CD14-positive monocyte (primary cell): ENCODE measurements at regions not wholly inside any gene's neighbourhood (a gene's known extent, or its start where the extent isn't known, plus 50 kb on each side); places are given as distances from the start of the nearest gene placed in this dataset.
"Not testable (repeated sequence)": the region's sequence is repeated elsewhere in the genome, so short reads cannot be mapped to it uniquely, and the experiment has no call there.

Source experiments
- DNase-seq, 3 donors: peaks; one replicate each; pipeline ENCODE4 v3.0.0-alpha.2; 2011 to 2022
- H2AFZ ChIP-seq: 2 replicates; pipeline ENCODE4 v1.6.0; 2012; ENCODE audit warnings: mild to moderate bottlenecking, low read depth, low read length, inconsistent platforms; ENCODE audit not compliant: insufficient read depth, poor library complexity, severe bottlenecking
- H3K27ac ChIP-seq, 2 donors: 1 replicate in 1 of 2; 2 replicates in 1 of 2; pipeline ENCODE4 v1.5.1; 2012 to 2013; ENCODE audit warnings: low read length in 2 of 2, control low read depth in 1 of 2, inconsistent platforms in 1 of 2, low read depth in 1 of 2, mild to moderate bottlenecking in 1 of 2
- H3K27me3 ChIP-seq, 2 donors: one replicate each; pipeline versions ENCODE4 v1.6.0 to v1.6.1; 2011 to 2013; ENCODE audit warnings: low read length in 2 of 2; ENCODE audit not compliant: control insufficient read depth in 2 of 2, insufficient read depth in 2 of 2
- H3K36me3 ChIP-seq, 2 donors: replicated peaks in 1 of 2; 1 replicate in 1 of 2; 2 replicates in 1 of 2; pipeline versions ENCODE4 v1.5.1 to v1.6.1; 2012 to 2013; ENCODE audit warnings: low read length in 2 of 2, control low read depth in 1 of 2, inconsistent platforms in 1 of 2, mild to moderate bottlenecking in 1 of 2; ENCODE audit not compliant: insufficient read depth in 2 of 2, control insufficient read depth in 1 of 2
- H3K4me1 ChIP-seq, 2 donors: 1 replicate in 1 of 2; 2 replicates in 1 of 2; pipeline versions ENCODE4 v1.5.1 to v1.6.1; 2012 to 2013; ENCODE audit warnings: low read length in 2 of 2, control low read depth in 1 of 2, inconsistent platforms in 1 of 2, mild to moderate bottlenecking in 1 of 2, moderate library complexity in 1 of 2; ENCODE audit not compliant: insufficient read depth in 2 of 2, control insufficient read depth in 1 of 2
- H3K4me2 ChIP-seq: replicated peaks from 2 replicates; pipeline ENCODE3; 2012; ENCODE audit warnings: low read length, moderate library complexity, mild to moderate bottlenecking; ENCODE audit not compliant: poor library complexity, severe bottlenecking; ENCODE audit errors: extremely low read depth
- H3K4me3 ChIP-seq, 3 experiments: fragments of 200-600 bp in 1 of 3; sonication (generic) in 1 of 3; replicated peaks in 1 of 3; 1 replicate in 2 of 3; 2 replicates in 1 of 3; pipeline ENCODE4 v1.5.1; 2011 to 2013; ENCODE audit warnings: low read length in 3 of 3, mild to moderate bottlenecking in 3 of 3, control low read depth in 2 of 3, low read depth in 2 of 3, inconsistent platforms in 1 of 3, moderate library complexity in 1 of 3
- H3K79me2 ChIP-seq: 2 replicates; pipeline ENCODE4 v1.6.0; 2012; ENCODE audit warnings: mild to moderate bottlenecking, control low read depth, inconsistent platforms, low read length, moderate library complexity; ENCODE audit not compliant: insufficient read depth
- H3K9ac ChIP-seq: 2 replicates; pipeline ENCODE4 v1.6.0; 2017; ENCODE audit warnings: low read length, mild to moderate bottlenecking; ENCODE audit not compliant: insufficient read depth, poor library complexity, severe bottlenecking
- H3K9me3 ChIP-seq, 2 donors: replicated peaks in 1 of 2; 1 replicate in 1 of 2; 2 replicates in 1 of 2; pipeline versions ENCODE4 v1.5.1 to v1.6.1; 2012 to 2013; ENCODE audit warnings: low read length in 2 of 2, control low read depth in 1 of 2; ENCODE audit not compliant: control insufficient read depth in 1 of 2, insufficient read depth in 1 of 2
- H4K20me1 ChIP-seq: 2 replicates; pipeline ENCODE4 v1.6.0; 2012; ENCODE audit warnings: mild to moderate bottlenecking, low read length, control low read depth, moderate library complexity; ENCODE audit not compliant: insufficient read depth
- H3K27ac Mint-ChIP-seq, 7 donors: one replicate each; pipeline ENCODE4 v1.8.0; 2020; ENCODE audit warnings: mild to moderate bottlenecking in 7 of 7, mixed read lengths in 7 of 7, moderate library complexity in 6 of 7, inconsistent platforms in 2 of 7
- H3K27me3 Mint-ChIP-seq, 3 donors: one replicate each; pipeline ENCODE4 v1.8.0; 2021 to 2022; ENCODE audit warnings: low read depth in 3 of 3, mild to moderate bottlenecking in 3 of 3, mixed read lengths in 3 of 3, moderate library complexity in 3 of 3, inconsistent platforms in 1 of 3
- H3K36me3 Mint-ChIP-seq, 2 donors: one replicate each; pipeline ENCODE4 v1.8.0; 2020; ENCODE audit warnings: mixed read lengths in 2 of 2, inconsistent platforms in 1 of 2, mild to moderate bottlenecking in 1 of 2
- H3K4me1 Mint-ChIP-seq: one replicate; pipeline ENCODE4 v1.8.0; 2020; ENCODE audit warnings: mild to moderate bottlenecking, mixed read lengths
- H3K4me3 Mint-ChIP-seq, 2 donors: one replicate each; pipeline ENCODE4 v1.8.0; 2020; ENCODE audit warnings: mild to moderate bottlenecking in 2 of 2, mixed read lengths in 2 of 2, moderate library complexity in 1 of 2
- H3K9me3 Mint-ChIP-seq, 7 donors: one replicate each; pipeline ENCODE4 v1.8.0; 2020 to 2022; ENCODE audit warnings: mixed read lengths in 7 of 7, mild to moderate bottlenecking in 6 of 7, moderate library complexity in 6 of 7, inconsistent platforms in 2 of 7
- CTCF ChIP-seq: fragments of 200-600 bp; IDR thresholded peaks from one replicate; pipeline ENCODE4 v1.8.0; 2022; ENCODE audit warnings: antibody characterized with exemption, mild to moderate bottlenecking
- WGBS: methylation state at CpG from one replicate; pipeline ENCODE4 v1.1.5; 2013; ENCODE audit warnings: missing lambda C conversion rate; ENCODE audit not compliant: insufficient coverage; 5-methylcytosine and 5-hydroxymethylcytosine counted together
- intact Hi-C, 2 donors: fragments of 100-400 bp; cut with micrococcal nuclease; formaldehyde crosslinking; loops; one replicate each; pipeline versions ENCODE4 v1.15.0 to v1.15.1; 2023

- Histone ChIP-seq H4K20me1 (no peaks in the 10 kb centered on the region), H3K9me3 (no peaks in the 10 kb centered on the region), H3K9ac (no peak overlapping the region), H3K4me2 (no peak overlapping the region), H3K27me3 (no peaks in the 10 kb centered on the region), H3K4me1 (no peaks in the 10 kb centered on the region), H3K36me3 (no peaks in the 10 kb centered on the region), H3K4me3 (no peak overlapping the region), H2AFZ (no peak overlapping the region), H3K79me2 (no peaks in the 10 kb centered on the region), H3K27ac (no peak overlapping the region)
- H3K4me3 Mint-ChIP-seq: no peak overlapping the region
- no peaks in the 10 kb centered on the region for H3K27me3 Mint-ChIP-seq
- no peaks in the 10 kb centered on the region for H3K36me3 Mint-ChIP-seq
- DNase-seq: no peak
- no peak for TF ChIP-seq CTCF
- peaks cover 0 to 7% (median 0%) of the 10 kb centered on the region in 7 donors for H3K9me3 Mint-ChIP-seq
- H3K27ac Mint-ChIP-seq: no peak overlapping the region
- WGBS: 89% methylated on average over 3 of the region's 4 CpGs
- intact Hi-C loops: no loop called here
- no peaks in the 10 kb centered on the region for H3K4me1 Mint-ChIP-seq
These were observed 256.8 kb upstream of the USP9Y start for GRCh38 chrY:12444200-12444599.

GRCh38 chrY:12446486-12447265 lies 254.4 kb upstream of the USP9Y start:
- H3K9me3 Mint-ChIP-seq, H3K9ac ChIP-seq: not testable (repeated sequence)

GRCh38 chrY:12448561-12448960 lies 252.5 kb upstream of the USP9Y start:
- not testable (repeated sequence) for H3K36me3 Mint-ChIP-seq
- WGBS: no CpG with 5 or more reads among the region's 6 CpGs

More at GRCh38 chrY:12446486-12447265, 254.4 kb upstream of the USP9Y start:
- H3K27me3 Mint-ChIP-seq, H3K4me2 ChIP-seq, intact Hi-C loops, H3K9me3 ChIP-seq, H3K36me3 Mint-ChIP-seq, H3K4me3 ChIP-seq, H3K27me3 ChIP-seq, DNase-seq, H3K79me2 ChIP-seq, H2AFZ ChIP-seq, H3K27ac Mint-ChIP-seq, H3K36me3 ChIP-seq, H3K4me1 ChIP-seq, H3K4me1 Mint-ChIP-seq, H3K27ac ChIP-seq, H4K20me1 ChIP-seq: not testable (repeated sequence)
- peak overlapping the region in 1 of 2 donors; percentile 19 for H3K4me3 Mint-ChIP-seq
- WGBS: 89% methylated on average over 10 of the region's 27 CpGs

GRCh38 chrY:12453318-12453717 lies 247.7 kb upstream of the USP9Y start:
- DNase-seq: not testable (repeated sequence)

More at GRCh38 chrY:12448561-12448960, 252.5 kb upstream of the USP9Y start:
- DNase-seq, H3K79me2 ChIP-seq, H3K4me2 ChIP-seq, H3K9ac ChIP-seq, H3K9me3 Mint-ChIP-seq, H4K20me1 ChIP-seq, H3K4me3 ChIP-seq, H3K27me3 ChIP-seq, H3K27ac ChIP-seq, H3K36me3 ChIP-seq, H3K4me1 ChIP-seq, H3K4me3 Mint-ChIP-seq, H2AFZ ChIP-seq, H3K27me3 Mint-ChIP-seq, intact Hi-C loops, H3K27ac Mint-ChIP-seq, H3K9me3 ChIP-seq, H3K4me1 Mint-ChIP-seq: not testable (repeated sequence)

More at GRCh38 chrY:12453318-12453717, 247.7 kb upstream of the USP9Y start:
- H2AFZ ChIP-seq, H3K36me3 Mint-ChIP-seq, H3K9ac ChIP-seq, intact Hi-C loops, H3K27me3 Mint-ChIP-seq, H4K20me1 ChIP-seq, H3K79me2 ChIP-seq, H3K27ac ChIP-seq, H3K4me2 ChIP-seq, H3K27ac Mint-ChIP-seq, H3K36me3 ChIP-seq, H3K4me3 Mint-ChIP-seq, H3K4me1 Mint-ChIP-seq, H3K4me3 ChIP-seq, H3K4me1 ChIP-seq, H3K27me3 ChIP-seq: not testable (repeated sequence)
- H3K9me3 Mint-ChIP-seq: peaks cover 0 to 15% (median 0%) of the 10 kb centered on the region in 7 donors
- H3K9me3 ChIP-seq: peaks cover 0 to 13% of the 10 kb centered on the region in 2 donors
- WGBS: 97% methylated on average over 6 of the region's 26 CpGs
